ENCODE measurements at regions not wholly inside any gene's neighbourhood (a gene's known extent, or its start where the extent isn't known, plus 50 kb on each side); places are given as distances from the start of the nearest gene placed in this dataset.

- DNase-seq (ENCODE audit: unreplicated experiment) = no peak
- intact Hi-C loops (cut with micrococcal nuclease) = no loop called here
- ChIA-PET CTCF (interaction anchor here (0.6 kb wide), 1 partner anchor 18 kb away, joined by 4 read pairs; no protein-coding TSS in a partner anchor), POLR2A (interaction anchor here (0.6 kb wide), 1 partner anchor 787 kb away, joined by 3 read pairs; no protein-coding TSS in a partner anchor)
- no peak overlapping the region for H3K4me3 Mint-ChIP-seq (ENCODE audit: unreplicated experiment)
- H3K4me1 Mint-ChIP-seq (ENCODE audit: insufficient read depth, unreplicated experiment) = peaks cover 4% of the 10 kb centered on the region
- no peaks in the 10 kb centered on the region for H3K27me3 Mint-ChIP-seq (ENCODE audit: insufficient read depth, unreplicated experiment)
- H3K27ac Mint-ChIP-seq (ENCODE audit: low read depth, unreplicated experiment) = no peak overlapping the region
- no TSS peak for BruUV-seq (replicated peaks)
- no peaks in the 10 kb centered on the region for H3K36me3 Mint-ChIP-seq (ENCODE audit: insufficient read depth, unreplicated experiment)
- no peaks in the 10 kb centered on the region for H3K9me3 Mint-ChIP-seq (ENCODE audit: unreplicated experiment)
- TF ChIP-seq CTCF (IDR thresholded peaks at IDR 0.05; ENCODE audit: unreplicated experiment) = no peak
Observed at GRCh38 chr7:16094651-16095050, 326.7 kb downstream of the CRPPA start.

GRCh38 chr7:16092711-16093110, 328.6 kb downstream of the CRPPA start:
- no peak for TF ChIP-seq CTCF (IDR thresholded peaks at IDR 0.05; ENCODE audit: unreplicated experiment)
- intact Hi-C loops (cut with micrococcal nuclease) = no loop called here
- Mint-ChIP-seq H3K27me3 (ENCODE audit: insufficient read depth, unreplicated experiment) (no peaks in the 10 kb centered on the region), H3K4me1 (ENCODE audit: insufficient read depth, unreplicated experiment) (no peaks in the 10 kb centered on the region), H3K36me3 (ENCODE audit: insufficient read depth, unreplicated experiment) (no peaks in the 10 kb centered on the region), H3K4me3 (ENCODE audit: unreplicated experiment) (no peak overlapping the region), H3K9me3 (ENCODE audit: unreplicated experiment) (no peaks in the 10 kb centered on the region), H3K27ac (ENCODE audit: low read depth, unreplicated experiment) (no peak overlapping the region)
- no peak for DNase-seq (ENCODE audit: unreplicated experiment)
- CTCF ChIA-PET = interaction anchor here (0.6 to 4.0 kb wide), 6 partner anchors 14 to 1176 kb away, joined by 3 to 23 read pairs (median 3); no protein-coding TSS in a partner anchor
- POLR2A ChIA-PET = no interaction called here
- BruUV-seq (replicated peaks) = no TSS peak

GRCh38 chr7:16091701-16092310, 329.5 kb downstream of the CRPPA start:
- BruUV-seq (replicated peaks) = no TSS peak

GRCh38 chr7:16089801-16090200, 331.5 kb downstream of the CRPPA start:
- no TSS peak for BruUV-seq (replicated peaks)
- no peaks in the 10 kb centered on the region for H3K27me3 Mint-ChIP-seq (ENCODE audit: insufficient read depth, unreplicated experiment)
- no peak for DNase-seq (ENCODE audit: unreplicated experiment)
- no peaks in the 10 kb centered on the region for H3K9me3 Mint-ChIP-seq (ENCODE audit: unreplicated experiment)
- peaks cover 4% of the 10 kb centered on the region for H3K36me3 Mint-ChIP-seq (ENCODE audit: insufficient read depth, unreplicated experiment)
- intact Hi-C loops (cut with micrococcal nuclease) = loop anchor here (10.0 kb wide), 1 partner anchor 335 kb away; the partner anchor contains the start of gene CRPPA
- ChIA-PET CTCF (interaction anchor here (0.6 to 1.1 kb wide), 6 partner anchors 10 to 762 kb away, joined by 3 to 4 read pairs (median 4); no protein-coding TSS in a partner anchor), POLR2A (interaction anchor here (0.6 kb wide), 1 partner anchor 411 kb away, joined by 3 read pairs; no protein-coding TSS in a partner anchor)
- no peak for TF ChIP-seq CTCF (IDR thresholded peaks at IDR 0.05; ENCODE audit: unreplicated experiment)
- H3K4me3 Mint-ChIP-seq (ENCODE audit: unreplicated experiment) = no peak overlapping the region
- H3K27ac Mint-ChIP-seq (ENCODE audit: low read depth, unreplicated experiment) = no peak overlapping the region
- H3K4me1 Mint-ChIP-seq (ENCODE audit: insufficient read depth, unreplicated experiment) = peaks cover 13% of the 10 kb centered on the region

More at GRCh38 chr7:16091701-16092310, 329.5 kb downstream of the CRPPA start:
- CTCF ChIA-PET = interaction anchor here (0.7 to 4.0 kb wide), 5 partner anchors 13 to 1175 kb away, joined by 3 to 23 read pairs (median 3); no protein-coding TSS in a partner anchor
- no peak overlapping the region for H3K4me3 Mint-ChIP-seq (ENCODE audit: unreplicated experiment)
- H3K36me3 Mint-ChIP-seq (ENCODE audit: insufficient read depth, unreplicated experiment) = no peaks in the 10 kb centered on the region
- DNase-seq (ENCODE audit: unreplicated experiment) = no peak
- no peaks in the 10 kb centered on the region for H3K27me3 Mint-ChIP-seq (ENCODE audit: insufficient read depth, unreplicated experiment)
- no peak for TF ChIP-seq CTCF (IDR thresholded peaks at IDR 0.05; ENCODE audit: unreplicated experiment)
- H3K4me1 Mint-ChIP-seq (ENCODE audit: insufficient read depth, unreplicated experiment) = peaks cover under 1% of the 10 kb centered on the region
- no peak overlapping the region for H3K27ac Mint-ChIP-seq (ENCODE audit: low read depth, unreplicated experiment)
- H3K9me3 Mint-ChIP-seq (ENCODE audit: unreplicated experiment) = no peaks in the 10 kb centered on the region
- intact Hi-C loops (cut with micrococcal nuclease) = no loop called here
- POLR2A ChIA-PET = no interaction called here
